MM.1S (cell line): ENCODE measurements at regions not wholly inside any gene's neighbourhood (a gene's known extent, or its start where the extent isn't known, plus 50 kb on each side); places are given as distances from the start of the nearest gene placed in this dataset.
A peak's percentile ranks its signal among the peaks of the same experiment; 100 is the strongest.

Experiments used
- DNase-seq: peaks from one replicate; pipeline ENCODE4 v3.0.0-alpha.2; 2015
- H2AFZ ChIP-seq: fragments of 300-600 bp; sonication (generic); 2 replicates; pipeline ENCODE4 v1.6.0; 2016; ENCODE audit warnings: antibody characterized with exemption, low read length
- H3F3A ChIP-seq: fragments of 300-600 bp; sonication (generic); 2 replicates; pipeline ENCODE4 v1.6.1; 2016; ENCODE audit warnings: mild to moderate bottlenecking, antibody characterized with exemption, low read length, moderate library complexity, mixed read lengths; ENCODE audit not compliant: insufficient read depth
- H3K27ac ChIP-seq: fragments of 300-600 bp; sonication (generic); 2 replicates; pipeline ENCODE4 v1.5.1; 2016; ENCODE audit warnings: mild to moderate bottlenecking, low read length
- H3K27me3 ChIP-seq: fragments of 300-600 bp; sonication (generic); replicated peaks from 2 replicates; pipeline ENCODE4 v1.6.0; 2016; ENCODE audit warnings: low read length; ENCODE audit not compliant: insufficient read depth
- H3K36me3 ChIP-seq: fragments of 300-600 bp; sonication (generic); replicated peaks from 2 replicates; pipeline ENCODE4 v1.6.1; 2016; ENCODE audit warnings: mild to moderate bottlenecking, low read length, mixed read lengths; ENCODE audit not compliant: insufficient read depth
- H3K4me1 ChIP-seq: fragments of 300-600 bp; sonication (generic); 2 replicates; pipeline ENCODE4 v1.6.1; 2016; ENCODE audit warnings: low read length, mixed read lengths
- H3K4me2 ChIP-seq: fragments of 300-600 bp; sonication (generic); 2 replicates; pipeline ENCODE4 v1.6.0; 2016; ENCODE audit warnings: low read depth, low read length
- H3K4me3 ChIP-seq: fragments of 300-600 bp; sonication (generic); 2 replicates; pipeline ENCODE4 v1.5.1; 2016; ENCODE audit warnings: low read length, mixed read lengths
- H3K79me2 ChIP-seq: fragments of 300-600 bp; sonication (generic); 2 replicates; pipeline ENCODE4 v1.6.1; 2016; ENCODE audit warnings: mixed run types, low read length, mixed read lengths
- H3K9ac ChIP-seq: fragments of 300-600 bp; sonication (generic); 2 replicates; pipeline ENCODE4 v1.6.1; 2016; ENCODE audit warnings: low read length, mixed read lengths
- H3K9me2 ChIP-seq: fragments of 300-600 bp; sonication (generic); replicated peaks from 2 replicates; pipeline ENCODE4 v1.6.1; 2016; ENCODE audit warnings: mild to moderate bottlenecking, low read length, mixed read lengths; ENCODE audit not compliant: insufficient read depth
- H3K9me3 ChIP-seq: fragments of 300-600 bp; sonication (generic); replicated peaks from 2 replicates; pipeline ENCODE4 v1.6.1; 2016; ENCODE audit warnings: mild to moderate bottlenecking, low read length, mixed read lengths; ENCODE audit not compliant: insufficient read depth
- H4K20me1 ChIP-seq: fragments of 300-600 bp; sonication (generic); 2 replicates; pipeline ENCODE4 v1.6.1; 2016; ENCODE audit warnings: mild to moderate bottlenecking, low read length, moderate library complexity, mixed read lengths; ENCODE audit not compliant: insufficient read depth
- CTCF ChIP-seq: fragments of 300-600 bp; sonication (generic); IDR thresholded peaks from 2 replicates; pipeline ENCODE4 v1.5.1; 2016; ENCODE audit warnings: antibody characterized with exemption, low read length, mixed read lengths
- EZH2 ChIP-seq: fragments of 300-600 bp; sonication (generic); optimal IDR thresholded peaks from 2 replicates; pipeline ENCODE3; 2017; ENCODE audit warnings: low read depth, mild to moderate bottlenecking, antibody characterized with exemption, low read length, mixed read lengths
- EZH2phosphoT487 ChIP-seq: fragments of 300-600 bp; sonication (generic); IDR thresholded peaks from 2 replicates; pipeline ENCODE4 v1.6.1; 2018; ENCODE audit warnings: antibody characterized with exemption, low read length

GRCh38 chr14:39956372-39956771 lies 524.1 kb upstream of the FBXO33 start:
- Histone ChIP-seq H3K36me3 (no peaks in the 10 kb centered on the region), H3K27ac (no peak overlapping the region), H3K79me2 (no peaks in the 10 kb centered on the region), H2AFZ (no peak overlapping the region), H3K9me3 (no peaks in the 10 kb centered on the region), H3K4me1 (no peaks in the 10 kb centered on the region), H4K20me1 (no peaks in the 10 kb centered on the region), H3K4me3 (no peak overlapping the region), H3K4me2 (no peak overlapping the region), H3K9me2 (no peaks in the 10 kb centered on the region), H3F3A (no peaks in the 10 kb centered on the region), H3K9ac (no peak overlapping the region), H3K27me3 (no peaks in the 10 kb centered on the region)
- DNase-seq: peak; percentile 6
- no peak for TF ChIP-seq EZH2phosphoT487
- no peak for TF ChIP-seq EZH2
- TF ChIP-seq CTCF: peak; percentile 28; the same call in 1 of the 2 replicates

GRCh38 chr14:39948235-39948634 lies 516.0 kb upstream of the FBXO33 start:
- H4K20me1 ChIP-seq: no peaks in the 10 kb centered on the region
- H3K9me2 ChIP-seq: no peaks in the 10 kb centered on the region
- no peak overlapping the region for H2AFZ ChIP-seq
- no peaks in the 10 kb centered on the region for H3K4me1 ChIP-seq
- no peak overlapping the region for H3K4me2 ChIP-seq
- H3K9me3 ChIP-seq: no peaks in the 10 kb centered on the region
- H3K79me2 ChIP-seq: no peaks in the 10 kb centered on the region
- H3K27me3 ChIP-seq: no peaks in the 10 kb centered on the region
- no peak overlapping the region for H3K4me3 ChIP-seq
- no peak for TF ChIP-seq EZH2
- no peak for TF ChIP-seq EZH2phosphoT487
- no peak for TF ChIP-seq CTCF
- no peak for DNase-seq
- no peaks in the 10 kb centered on the region for H3K36me3 ChIP-seq
- no peak overlapping the region for H3K27ac ChIP-seq
- no peaks in the 10 kb centered on the region for H3F3A ChIP-seq
- no peak overlapping the region for H3K9ac ChIP-seq

DNA sequence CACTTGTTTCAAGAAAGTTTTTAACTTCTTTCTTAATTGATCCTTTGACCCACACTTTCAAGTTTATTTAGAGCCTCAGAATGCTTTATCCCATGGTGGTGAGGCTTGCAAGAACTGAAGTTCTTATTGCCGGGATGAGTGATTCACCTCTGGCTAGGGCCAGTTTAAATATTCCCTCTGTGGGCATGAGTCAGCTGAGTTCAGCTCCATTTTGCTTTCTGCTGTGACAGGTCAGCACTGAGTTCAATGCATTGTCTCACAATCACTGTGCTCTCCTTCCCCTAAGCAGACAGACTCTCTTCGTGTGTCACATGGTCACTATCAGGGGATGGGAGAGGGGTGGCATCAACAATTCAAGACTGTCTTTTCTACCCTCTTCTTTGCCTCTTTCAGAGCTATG lies 514.6 kb upstream of the FBXO33 start:
- Histone ChIP-seq H3K27ac (no peak overlapping the region), H4K20me1 (no peaks in the 10 kb centered on the region), H3K79me2 (no peaks in the 10 kb centered on the region), H3K9ac (no peak overlapping the region), H3K27me3 (no peaks in the 10 kb centered on the region), H3K4me1 (no peaks in the 10 kb centered on the region), H3F3A (no peaks in the 10 kb centered on the region), H3K9me2 (no peaks in the 10 kb centered on the region), H3K36me3 (no peaks in the 10 kb centered on the region), H3K4me3 (no peak overlapping the region), H2AFZ (no peak overlapping the region), H3K9me3 (no peaks in the 10 kb centered on the region), H3K4me2 (no peak overlapping the region)
- TF ChIP-seq EZH2: no peak
- TF ChIP-seq CTCF: no peak
- TF ChIP-seq EZH2phosphoT487: no peak
- no peak for DNase-seq
